IMR-90 (cell line): ENCODE measurements at regions not wholly inside any gene's neighbourhood (a gene's known extent, or its start where the extent isn't known, plus 50 kb on each side); places are given as distances from the start of the nearest gene placed in this dataset.

Experiments used
- ATAC-seq: fragments of 200-7000 bp; cut with Tn5 transposase; 2 replicates; pipeline ENCODE4 v1.9.1; 2020; ENCODE audit warnings: low read depth, mild to moderate bottlenecking, moderate library complexity
- BruUV-seq: library from RNA; stranded (reverse); fragments of 400-500 nt; replicated peaks from 2 replicates; lab custom pipeline; 2021; lab: Mats Ljungman, UMichigan
- CTCF ChIA-PET: fragments of 300-600 bp; formaldehyde crosslinking; extraction: SDS; loops from one replicate; lab custom pipeline; 2021; ENCODE audit warnings: antibody characterized with exemption; lab: Yijun Ruan, JAX
- POLR2A ChIA-PET: fragments of 300-600 bp; sonication (Branson Sonifier 250); formaldehyde crosslinking; loops from one replicate; lab custom pipeline; 2022; ENCODE audit warnings: antibody characterized with exemption; ENCODE audit not compliant: unreplicated experiment; lab: Charles Lee
- DNase-seq: peaks from one replicate; pipeline ENCODE4 v3.0.0; 2013
- H2AFZ ChIP-seq: replicated peaks from 2 replicates; pipeline ENCODE3; 2013; ENCODE audit warnings: low read length, mild to moderate bottlenecking; ENCODE audit not compliant: poor library complexity
- H2AK5ac ChIP-seq: 2 replicates; pipeline ENCODE4 v1.6.1; 2013; ENCODE audit warnings: low read depth, low read length, inconsistent platforms
- H2AK9ac ChIP-seq: replicated peaks from 2 replicates; pipeline ENCODE3; 2013; ENCODE audit warnings: mild to moderate bottlenecking, low read depth, low read length, moderate library complexity; ENCODE audit not compliant: poor library complexity
- H2BK120ac ChIP-seq: 2 replicates; pipeline ENCODE4 v1.6.1; 2013; ENCODE audit warnings: low read depth, low read length, inconsistent platforms
- H2BK15ac ChIP-seq: 3 replicates; pipeline ENCODE4 v1.6.1; 2013; ENCODE audit warnings: low read depth, low read length, inconsistent platforms
- H2BK20ac ChIP-seq: 2 replicates; pipeline ENCODE4 v1.6.1; 2013; ENCODE audit warnings: low read depth, mild to moderate bottlenecking, inconsistent platforms, low read length, moderate library complexity
- H2BK5ac ChIP-seq: 2 replicates; pipeline ENCODE4 v1.6.1; 2013; ENCODE audit warnings: mild to moderate bottlenecking, low read depth, low read length, inconsistent platforms; ENCODE audit not compliant: poor library complexity, severe bottlenecking
- H3K14ac ChIP-seq: replicated peaks from 2 replicates; pipeline ENCODE4 v1.6.1; 2013; ENCODE audit warnings: low read depth, low read length, inconsistent platforms
- H3K18ac ChIP-seq: 2 replicates; pipeline ENCODE4 v1.6.1; 2013; ENCODE audit warnings: low read depth, low read length, control low read depth
- H3K23ac ChIP-seq: 2 replicates; pipeline ENCODE4 v1.6.1; 2013; ENCODE audit warnings: low read depth, low read length, inconsistent platforms
- H3K27ac ChIP-seq: 2 replicates; pipeline ENCODE4 v1.5.1; 2013; ENCODE audit warnings: mild to moderate bottlenecking, control low read depth, low read length; ENCODE audit not compliant: insufficient read depth
- H3K27me3 ChIP-seq: 2 replicates; pipeline ENCODE4 v1.6.1; 2013; ENCODE audit warnings: low read length; ENCODE audit not compliant: control insufficient read depth, insufficient read depth
- H3K36me3 ChIP-seq: 2 replicates; pipeline ENCODE4 v1.6.1; 2013; ENCODE audit warnings: low read length, mixed read lengths; ENCODE audit not compliant: control insufficient read depth, insufficient read depth
- H3K4ac ChIP-seq: 2 replicates; pipeline ENCODE4 v1.6.1; 2013; ENCODE audit warnings: low read depth, low read length, inconsistent platforms
- H3K4me1 ChIP-seq: 2 replicates; pipeline ENCODE4 v1.6.1; 2013; ENCODE audit warnings: low read length, mixed read lengths; ENCODE audit not compliant: control insufficient read depth, insufficient read depth
- H3K4me2 ChIP-seq: 2 replicates; pipeline ENCODE4 v1.6.1; 2013; ENCODE audit warnings: low read depth, mild to moderate bottlenecking, control low read depth, low read length, moderate library complexity
- H3K4me3 ChIP-seq: 2 replicates; pipeline ENCODE4 v1.5.1; 2013; ENCODE audit warnings: low read depth, mild to moderate bottlenecking, control low read depth, low read length, moderate library complexity; ENCODE audit not compliant: insufficient read depth
- H3K56ac ChIP-seq: 2 replicates; pipeline ENCODE4 v1.6.1; 2013; ENCODE audit warnings: low read length, inconsistent platforms; ENCODE audit not compliant: insufficient read depth; ENCODE audit errors: extremely low read depth
- H3K79me1 ChIP-seq, 2 experiments: 2 replicates each; pipeline ENCODE4 v1.6.1; 2013; ENCODE audit warnings: low read length in 2 of 2, inconsistent platforms in 1 of 2, low read depth in 1 of 2
- H3K9ac ChIP-seq: 2 replicates; pipeline ENCODE4 v1.6.1; 2013; ENCODE audit warnings: low read depth, low read length, control low read depth
- H3K9me1 ChIP-seq: 2 replicates; pipeline ENCODE4 v1.6.1; 2013; ENCODE audit warnings: low read length, inconsistent platforms; ENCODE audit not compliant: insufficient read depth
- H3K9me3 ChIP-seq: 2 replicates; pipeline ENCODE4 v1.6.1; 2013; ENCODE audit warnings: low read length; ENCODE audit not compliant: control insufficient read depth, insufficient read depth
- H4K20me1 ChIP-seq: 2 replicates; pipeline ENCODE4 v1.6.1; 2013; ENCODE audit warnings: low read length, inconsistent platforms; ENCODE audit not compliant: insufficient read depth
- H4K5ac ChIP-seq: 2 replicates; pipeline ENCODE4 v1.6.1; 2013; ENCODE audit warnings: mild to moderate bottlenecking, low read depth, low read length, control low read depth
- H4K8ac ChIP-seq, 2 experiments: 2 replicates each; pipeline ENCODE4 v1.6.1; 2013; ENCODE audit warnings: low read depth in 2 of 2, low read length in 2 of 2, control low read depth in 1 of 2, inconsistent platforms in 1 of 2
- H4K91ac ChIP-seq: 2 replicates; pipeline ENCODE4 v1.6.1; 2013; ENCODE audit warnings: low read depth, low read length, inconsistent platforms; ENCODE audit not compliant: insufficient read depth
- CEBPB ChIP-seq: IDR thresholded peaks from 2 replicates; pipeline ENCODE4 v1.6.1; 2012; ENCODE audit warnings: low read depth, low read length, improper control_type of control experiment
- FOS ChIP-seq: fragments of 150-350 bp; IDR thresholded peaks from 2 replicates; pipeline ENCODE4 v1.6.1; 2016; ENCODE audit warnings: low read depth, low read length
- WGBS, 2 experiments: methylation state at CpG; one replicate each; pipeline versions ENCODE4 v1.1.5 to v1.1.7; 2013; ENCODE audit warnings: missing lambda C conversion rate in 2 of 2; ENCODE audit not compliant: insufficient read length in 1 of 2; ENCODE audit errors: extremely low coverage in 2 of 2; 5-methylcytosine and 5-hydroxymethylcytosine counted together
- dilution Hi-C: fragments of 300-500 bp; cut with HindIII; formaldehyde crosslinking; loops from one replicate; pipeline ENCODE4 v1.14.3; 2018; ENCODE audit warnings: low sequenced_read_pairs; ENCODE audit not compliant: unreplicated experiment
- in situ Hi-C: fragments of 300-500 bp; cut with MboI; formaldehyde crosslinking; loops from 3 replicates; pipeline ENCODE4 v1.14.3; 2019; ENCODE audit warnings: low sequenced_read_pairs, inconsistent platforms, mixed read lengths
- intact Hi-C: fragments of 100-400 bp; cut with micrococcal nuclease; formaldehyde crosslinking; loops from 2 replicates; pipeline ENCODE4 v1.10.0; 2022

DNA sequence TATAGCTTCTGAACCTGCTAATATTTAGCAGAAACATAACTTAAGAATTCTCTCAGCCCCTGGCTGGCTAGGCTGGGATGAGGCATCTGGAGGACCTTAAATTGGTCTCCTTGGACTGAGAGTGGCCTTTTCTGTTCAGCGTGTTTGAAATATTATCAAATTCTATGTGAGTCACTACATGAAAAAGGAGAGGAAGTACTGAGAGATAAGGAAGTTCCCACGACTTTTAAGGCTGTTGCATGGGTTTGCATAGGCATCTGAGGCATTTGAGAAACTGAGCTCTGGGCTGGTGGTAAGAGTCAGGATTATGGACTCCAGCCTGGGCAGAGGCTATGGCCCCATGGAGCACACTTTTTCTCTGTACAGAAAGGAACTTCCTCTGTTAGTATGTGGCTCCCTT lies 816.2 kb upstream of the GRAMD2B start:
- BruUV-seq, result no TSS peak
- Histone ChIP-seq H3K9ac (no peak overlapping the region), H3K4me1 (no peaks in the 10 kb centered on the region), H3K9me3 (no peaks in the 10 kb centered on the region), H3K27ac (no peak overlapping the region), H2BK120ac (no peak overlapping the region), H4K20me1 (no peaks in the 10 kb centered on the region), H3K4me3 (no peak overlapping the region), H3K56ac (no peak overlapping the region), H3K36me3 (no peaks in the 10 kb centered on the region), H3K18ac (no peak overlapping the region), H3K27me3 (no peaks in the 10 kb centered on the region), H3K23ac (no peak overlapping the region), H2BK20ac (no peak overlapping the region), H3K4me2 (no peak overlapping the region), H3K4ac (no peak overlapping the region), H2AFZ (no peak overlapping the region), H2AK5ac (no peak overlapping the region), H4K91ac (no peak overlapping the region), H3K79me1 (no peaks in the 10 kb centered on the region), H3K9me1 (no peaks in the 10 kb centered on the region), H2AK9ac (no peak overlapping the region), H2BK15ac (no peak overlapping the region), H3K14ac (no peak overlapping the region), H4K5ac (no peak overlapping the region), H4K8ac (no peak overlapping the region), H2BK5ac (no peak overlapping the region)
- POLR2A ChIA-PET, result no interaction called here
- WGBS, 2 experiments, result 14% methylated on average over 1 of the region's 2 CpGs; no CpG with 5 or more reads in 1 of the 2 experiments
- ATAC-seq, result peak; percentile 65
- in situ Hi-C loops (no loop called here), dilution Hi-C loops (no loop called here), intact Hi-C loops (no loop called here)
- DNase-seq, result peak; percentile 66
- TF ChIP-seq CEBPB (0 out of 2 replicates have a peak, but pooled peaks have one; percentile 3), FOS (no peak)
- CTCF ChIA-PET, result no interaction called here
